ENCODE measurements at regions not wholly inside any gene's neighbourhood (a gene's known extent, or its start where the extent isn't known, plus 50 kb on each side); places are given as distances from the start of the nearest gene placed in this dataset.
"Not testable (repeated sequence)": the region's sequence is repeated elsewhere in the genome, so short reads cannot be mapped to it uniquely, and the experiment has no call there.

GRCh38 chr19:31066385-31066784 is 282.9 kb downstream of the TSHZ3 start:
- no peak for DNase-seq (ENCODE audit: low spot score)
- intact Hi-C loops (cut with DNase I): no loop called here

GRCh38 chr19:31064491-31064890 is 284.7 kb downstream of the TSHZ3 start:
- no peak for DNase-seq (ENCODE audit: low spot score)
- intact Hi-C loops (cut with DNase I): no loop called here

GRCh38 chr19:31058676-31059340 is 290.4 kb downstream of the TSHZ3 start:
- intact Hi-C loops (cut with DNase I): no loop called here
- no peak for DNase-seq (ENCODE audit: low spot score)

GRCh38 chr19:31057476-31057875 is 291.8 kb downstream of the TSHZ3 start:
- intact Hi-C loops (cut with DNase I): no loop called here

GRCh38 chr19:31055454-31055853 is 293.8 kb downstream of the TSHZ3 start:
- DNase-seq (ENCODE audit: low spot score): no peak
- intact Hi-C loops (cut with DNase I): no loop called here

More at GRCh38 chr19:31057476-31057875, 291.8 kb downstream of the TSHZ3 start:
- DNase-seq (ENCODE audit: low spot score): no peak

- no peak for DNase-seq (ENCODE audit: low spot score)
- intact Hi-C loops (cut with DNase I): no loop called here
Observed at GRCh38 chr19:31054430-31054829, 294.8 kb downstream of the TSHZ3 start.

GRCh38 chr19:31049431-31049830 is 299.8 kb downstream of the TSHZ3 start:
- intact Hi-C loops (cut with DNase I): no loop called here
- no peak for DNase-seq (ENCODE audit: low spot score)

GRCh38 chr19:31046024-31046423 is 303.2 kb downstream of the TSHZ3 start:
- intact Hi-C loops (cut with DNase I): no loop called here
- no peak for DNase-seq (ENCODE audit: low spot score)

GRCh38 chr19:31041461-31041860 is 307.8 kb downstream of the TSHZ3 start:
- intact Hi-C loops (cut with DNase I): no loop called here

GRCh38 chr19:31039151-31039550 is 310.1 kb downstream of the TSHZ3 start:
- intact Hi-C loops (cut with DNase I): no loop called here
- no peak for DNase-seq (ENCODE audit: low spot score)

More at GRCh38 chr19:31041461-31041860, 307.8 kb downstream of the TSHZ3 start:
- DNase-seq (ENCODE audit: low spot score): no peak

- DNase-seq (ENCODE audit: low spot score): no peak
- intact Hi-C loops (cut with DNase I): no loop called here
Observed at GRCh38 chr19:31037286-31037980, 311.8 kb downstream of the TSHZ3 start.

GRCh38 chr19:31031455-31031854 is 317.8 kb downstream of the TSHZ3 start:
- DNase-seq (ENCODE audit: low spot score); intact Hi-C loops (cut with DNase I): not testable (repeated sequence)

- DNase-seq (ENCODE audit: low spot score): no peak
- intact Hi-C loops (cut with DNase I): no loop called here
Observed at GRCh38 chr19:31023038-31023437, 326.2 kb downstream of the TSHZ3 start.

GRCh38 chr19:31018936-31019335 is 330.3 kb downstream of the TSHZ3 start:
- no peak for DNase-seq (ENCODE audit: low spot score)
- intact Hi-C loops (cut with DNase I): no loop called here

- DNase-seq (ENCODE audit: low spot score): no peak
- intact Hi-C loops (cut with DNase I): no loop called here
Observed at GRCh38 chr19:31015778-31016177, 333.5 kb downstream of the TSHZ3 start.

GRCh38 chr19:31014668-31015067 is 334.6 kb downstream of the TSHZ3 start:
- intact Hi-C loops (cut with DNase I): no loop called here
- no peak for DNase-seq (ENCODE audit: low spot score)

- DNase-seq (ENCODE audit: low spot score): no peak
- intact Hi-C loops (cut with DNase I): no loop called here
Observed at GRCh38 chr19:31013384-31014020, 335.7 kb downstream of the TSHZ3 start.

- no peak for DNase-seq (ENCODE audit: low spot score)
- intact Hi-C loops (cut with DNase I): no loop called here
Observed at GRCh38 chr19:31002518-31003244, 346.6 kb downstream of the TSHZ3 start.

GRCh38 chr19:31001991-31002390 is 347.2 kb downstream of the TSHZ3 start:
- no peak for DNase-seq (ENCODE audit: low spot score)
- intact Hi-C loops (cut with DNase I): no loop called here

- intact Hi-C loops (cut with DNase I): no loop called here
- no peak for DNase-seq (ENCODE audit: low spot score)
Observed at GRCh38 chr19:31000913-31001312, 348.3 kb downstream of the TSHZ3 start.
